Muscle layer of colon (tissue), 2 donors: ENCODE measurements at regions not wholly inside any gene's neighbourhood (a gene's known extent, or its start where the extent isn't known, plus 50 kb on each side); places are given as distances from the start of the nearest gene placed in this dataset.

Experiments
- H3K27ac ChIP-seq: one replicate; pipeline ENCODE4 v1.7.0; 2013; ENCODE audit warnings: low read depth, mild to moderate bottlenecking, low read length, moderate library complexity
- H3K27me3 ChIP-seq, 2 donors: one replicate each; pipeline ENCODE4 v1.7.0; 2013; ENCODE audit warnings: low read length in 2 of 2, mild to moderate bottlenecking in 2 of 2; ENCODE audit not compliant: insufficient read depth in 2 of 2, control insufficient read depth in 1 of 2
- H3K36me3 ChIP-seq: one replicate; pipeline ENCODE4 v1.7.0; 2013; ENCODE audit warnings: mild to moderate bottlenecking, low read length; ENCODE audit not compliant: insufficient read depth
- H3K4me1 ChIP-seq: one replicate; pipeline ENCODE4 v1.7.0; 2013; ENCODE audit warnings: mild to moderate bottlenecking, low read length; ENCODE audit not compliant: insufficient read depth
- H3K4me3 ChIP-seq, 2 donors: one replicate each; pipeline ENCODE4 v1.7.0; 2013; ENCODE audit warnings: low read length in 2 of 2, low read depth in 1 of 2, mild to moderate bottlenecking in 1 of 2, moderate library complexity in 1 of 2
- H3K9ac ChIP-seq: one replicate; pipeline ENCODE4 v1.7.0; 2013; ENCODE audit warnings: low read length
- H3K9me3 ChIP-seq: one replicate; pipeline ENCODE4 v1.7.0; 2013; ENCODE audit warnings: mild to moderate bottlenecking, low read length
- donor health status: abdominal sarcoma.
- donor health status: Adenocarcinoma of cecum.

GRCh38 chr5:98604301-98604700 is 169.2 kb upstream of the RGMB start:
- H3K36me3 ChIP-seq = no peaks in the 10 kb centered on the region
- no peak overlapping the region for H3K9ac ChIP-seq
- H3K9me3 ChIP-seq = no peaks in the 10 kb centered on the region
- no peaks in the 10 kb centered on the region for H3K27me3 ChIP-seq
- H3K4me1 ChIP-seq = no peaks in the 10 kb centered on the region
- H3K4me3 ChIP-seq = no peak overlapping the region
- H3K27ac ChIP-seq = no peak overlapping the region

- Histone ChIP-seq H3K4me1 (no peaks in the 10 kb centered on the region), H3K9ac (no peak overlapping the region), H3K36me3 (no peaks in the 10 kb centered on the region), H3K27ac (no peak overlapping the region), H3K9me3 (no peaks in the 10 kb centered on the region), H3K4me3 (no peak overlapping the region), H3K27me3 (no peaks in the 10 kb centered on the region)
Measured at GRCh38 chr5:98604721-98605425, 168.6 kb upstream of the RGMB start.

GRCh38 chr5:98605426-98605825 is 168.0 kb upstream of the RGMB start:
- Histone ChIP-seq H3K9me3 (no peaks in the 10 kb centered on the region), H3K9ac (no peak overlapping the region), H3K4me3 (no peak overlapping the region), H3K27ac (no peak overlapping the region), H3K4me1 (no peaks in the 10 kb centered on the region), H3K36me3 (no peaks in the 10 kb centered on the region), H3K27me3 (no peaks in the 10 kb centered on the region)

GRCh38 chr5:98606961-98607360 is 166.5 kb upstream of the RGMB start:
- no peak overlapping the region for H3K9ac ChIP-seq
- H3K9me3 ChIP-seq = no peaks in the 10 kb centered on the region
- no peaks in the 10 kb centered on the region for H3K27me3 ChIP-seq
- H3K4me3 ChIP-seq = no peak overlapping the region
- H3K27ac ChIP-seq = no peak overlapping the region
- no peaks in the 10 kb centered on the region for H3K4me1 ChIP-seq
- H3K36me3 ChIP-seq = no peaks in the 10 kb centered on the region

GRCh38 chr5:98608052-98608451 is 165.4 kb upstream of the RGMB start:
- no peaks in the 10 kb centered on the region for H3K9me3 ChIP-seq
- no peaks in the 10 kb centered on the region for H3K4me1 ChIP-seq
- H3K36me3 ChIP-seq = no peaks in the 10 kb centered on the region
- no peak overlapping the region for H3K27ac ChIP-seq
- H3K4me3 ChIP-seq = no peak overlapping the region
- no peak overlapping the region for H3K9ac ChIP-seq
- no peaks in the 10 kb centered on the region for H3K27me3 ChIP-seq

GRCh38 chr5:98614341-98614740 is 159.1 kb upstream of the RGMB start:
- no peak overlapping the region for H3K4me3 ChIP-seq
- H3K27me3 ChIP-seq = no peaks in the 10 kb centered on the region
- no peaks in the 10 kb centered on the region for H3K4me1 ChIP-seq
- no peak overlapping the region for H3K27ac ChIP-seq
- H3K36me3 ChIP-seq = no peaks in the 10 kb centered on the region
- no peak overlapping the region for H3K9ac ChIP-seq
- H3K9me3 ChIP-seq = no peaks in the 10 kb centered on the region

GRCh38 chr5:98621821-98622220 is 151.6 kb upstream of the RGMB start:
- Histone ChIP-seq H3K9ac (no peak overlapping the region), H3K36me3 (no peaks in the 10 kb centered on the region), H3K27ac (no peak overlapping the region), H3K9me3 (no peaks in the 10 kb centered on the region), H3K4me3 (no peak overlapping the region), H3K4me1 (no peaks in the 10 kb centered on the region), H3K27me3 (no peaks in the 10 kb centered on the region)

GRCh38 chr5:98624145-98624880 is 149.2 kb upstream of the RGMB start:
- H3K9me3 ChIP-seq = no peaks in the 10 kb centered on the region
- no peaks in the 10 kb centered on the region for H3K4me1 ChIP-seq
- H3K27me3 ChIP-seq = no peaks in the 10 kb centered on the region

GRCh38 chr5:98627121-98627520 is 146.3 kb upstream of the RGMB start:
- no peak overlapping the region for H3K4me3 ChIP-seq
- no peaks in the 10 kb centered on the region for H3K36me3 ChIP-seq
- H3K27ac ChIP-seq = no peak overlapping the region
- H3K27me3 ChIP-seq = no peaks in the 10 kb centered on the region
- H3K4me1 ChIP-seq = no peaks in the 10 kb centered on the region
- H3K9ac ChIP-seq = no peak overlapping the region
- no peaks in the 10 kb centered on the region for H3K9me3 ChIP-seq

More at GRCh38 chr5:98624145-98624880, 149.2 kb upstream of the RGMB start:
- Histone ChIP-seq H3K4me3 (no peak overlapping the region), H3K27ac (no peak overlapping the region), H3K9ac (no peak overlapping the region), H3K36me3 (no peaks in the 10 kb centered on the region)

GRCh38 chr5:98630621-98631020 is 142.8 kb upstream of the RGMB start:
- no peaks in the 10 kb centered on the region for H3K36me3 ChIP-seq
- no peak overlapping the region for H3K27ac ChIP-seq
- H3K27me3 ChIP-seq = no peaks in the 10 kb centered on the region
- H3K4me1 ChIP-seq = no peaks in the 10 kb centered on the region
- H3K9ac ChIP-seq = no peak overlapping the region
- no peaks in the 10 kb centered on the region for H3K9me3 ChIP-seq
- no peak overlapping the region for H3K4me3 ChIP-seq

- no peak overlapping the region for H3K9ac ChIP-seq
- H3K36me3 ChIP-seq = no peaks in the 10 kb centered on the region
- no peaks in the 10 kb centered on the region for H3K4me1 ChIP-seq
Measured at GRCh38 chr5:98631311-98632054, 142.0 kb upstream of the RGMB start.

More at GRCh38 chr5:98631311-98632054, 142.0 kb upstream of the RGMB start:
- Histone ChIP-seq H3K27ac (no peak overlapping the region), H3K4me3 (no peak overlapping the region), H3K9me3 (no peaks in the 10 kb centered on the region), H3K27me3 (no peaks in the 10 kb centered on the region)
